ENCODE measurements at regions not wholly inside any gene's neighbourhood (a gene's known extent, or its start where the extent isn't known, plus 50 kb on each side); places are given as distances from the start of the nearest gene placed in this dataset.

- H3K4me3 Mint-ChIP-seq: peak overlapping the region in 1 of 10 donors; percentile 66
- peaks cover 0 to 13% (median 0%) of the 10 kb centered on the region in 4 donors for H3K4me1 Mint-ChIP-seq
- peak in 1 of 10 donors; percentile 37 for DNase-seq
- POLR2A ChIA-PET: no interaction called here
- peaks cover 0 to 11% (median 1%) of the 10 kb centered on the region in 3 donors for H3K36me3 Mint-ChIP-seq
- H3K27ac Mint-ChIP-seq: no peak overlapping the region
- H3K9me3 Mint-ChIP-seq: peaks cover 0 to 13% (median 2%) of the 10 kb centered on the region in 9 donors
- ATAC-seq: no peak
- peaks cover 14 to 41% (median 24%) of the 10 kb centered on the region in 5 donors for H3K27me3 Mint-ChIP-seq
Measured at GRCh38 chr17:79341222-79341780, 266.7 kb downstream of the ENGASE start.

DNA sequence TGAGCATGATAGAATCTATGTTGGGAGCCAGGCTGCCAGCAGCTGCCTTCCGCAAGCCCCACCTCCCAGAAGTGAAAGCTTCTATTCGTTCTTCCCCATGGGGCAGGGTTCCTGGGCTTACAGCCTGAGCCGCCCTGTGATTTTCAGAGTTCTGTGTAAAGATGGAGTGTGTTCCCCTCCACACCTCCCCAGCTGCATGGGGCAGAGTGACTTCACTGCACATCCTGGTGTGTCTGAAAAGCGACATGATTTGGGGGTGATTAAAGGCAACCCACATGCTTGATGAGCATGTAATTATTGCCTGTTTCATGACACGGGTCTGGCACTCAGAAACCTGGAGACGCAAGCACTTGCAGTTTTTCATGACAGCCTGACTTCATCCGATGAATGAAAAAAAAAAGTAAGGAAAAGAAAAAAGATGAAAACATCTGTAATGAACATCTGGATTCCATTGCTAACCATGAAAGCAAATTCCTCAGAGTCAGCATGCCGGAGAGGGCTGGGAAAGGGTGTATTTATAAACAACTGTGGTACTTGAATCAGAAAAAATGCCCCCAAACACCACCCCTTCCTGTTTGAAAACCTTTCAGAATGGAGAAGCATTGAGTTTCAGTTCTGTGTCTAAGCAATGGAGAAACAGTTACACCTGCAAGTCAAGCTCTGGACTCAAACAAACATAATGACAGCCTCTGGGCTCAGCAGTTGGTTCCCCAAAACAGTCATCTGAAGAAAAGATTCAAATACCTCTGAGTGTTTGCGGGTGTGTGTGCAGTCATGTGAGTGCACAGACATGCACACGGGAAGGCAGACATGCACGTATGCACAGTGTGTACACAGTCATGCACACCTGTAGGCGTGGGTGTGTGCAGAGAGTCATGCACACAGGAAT is 266.0 kb downstream of the ENGASE start:
- no peak overlapping the region for H3K27ac Mint-ChIP-seq
- H3K9me3 Mint-ChIP-seq: peaks cover 0 to 10% (median 2%) of the 10 kb centered on the region in 9 donors
- POLR2A ChIA-PET: no interaction called here
- H3K4me3 Mint-ChIP-seq: peak overlapping the region in 1 of 10 donors; percentile 66
- H3K27me3 Mint-ChIP-seq: peaks cover 15 to 48% (median 29%) of the 10 kb centered on the region in 5 donors
- H3K4me1 Mint-ChIP-seq: peaks cover 0 to 13% (median 0%) of the 10 kb centered on the region in 4 donors
- ATAC-seq: peak in 1 of 2 donors; percentile 37
- DNase-seq: peak in 1 of 10 donors; percentile 41
- H3K36me3 Mint-ChIP-seq: peaks cover 0 to 9% (median 1%) of the 10 kb centered on the region in 3 donors

DNA sequence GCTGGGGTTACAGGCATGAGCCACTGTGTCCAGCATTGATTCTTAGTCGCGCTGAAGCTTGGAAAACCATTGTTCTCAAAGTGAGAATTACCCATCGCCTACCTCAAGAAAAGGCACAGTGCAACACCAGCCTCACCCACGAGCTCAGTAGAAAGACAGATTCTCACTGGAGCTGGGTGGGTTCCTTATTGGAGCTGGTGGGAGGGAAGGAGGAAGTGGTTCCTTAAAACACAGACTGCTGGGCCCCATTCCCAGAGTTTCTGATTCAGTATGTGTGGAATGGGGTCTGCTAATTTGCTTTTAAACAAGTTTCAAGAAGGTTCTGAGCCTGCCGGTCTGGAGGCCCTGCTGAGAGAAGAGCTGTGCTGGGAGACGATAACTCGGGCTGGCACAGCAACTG is 264.7 kb downstream of the ENGASE start:
- H3K4me3 Mint-ChIP-seq: no peak overlapping the region
- ATAC-seq: no peak
- H3K27ac Mint-ChIP-seq: no peak overlapping the region
- H3K36me3 Mint-ChIP-seq: no peaks in the 10 kb centered on the region
- POLR2A ChIA-PET: no interaction called here
- H3K9me3 Mint-ChIP-seq: no peaks in the 10 kb centered on the region
- DNase-seq: no peak
- H3K4me1 Mint-ChIP-seq: peaks cover 0 to 13% (median 0%) of the 10 kb centered on the region in 4 donors
- peaks cover 10 to 44% (median 24%) of the 10 kb centered on the region in 5 donors for H3K27me3 Mint-ChIP-seq

GRCh38 chr17:79338604-79339003 is 264.0 kb downstream of the ENGASE start:
- Mint-ChIP-seq H3K27me3 (peaks cover 11 to 51% (median 31%) of the 10 kb centered on the region in 5 donors), H3K27ac (no peak overlapping the region), H3K9me3 (no peaks in the 10 kb centered on the region), H3K4me3 (no peak overlapping the region), H3K4me1 (peaks cover 0 to 13% (median 0%) of the 10 kb centered on the region in 4 donors), H3K36me3 (no peaks in the 10 kb centered on the region)
- DNase-seq (no peak), ATAC-seq (no peak)
- POLR2A ChIA-PET: no interaction called here

DNA sequence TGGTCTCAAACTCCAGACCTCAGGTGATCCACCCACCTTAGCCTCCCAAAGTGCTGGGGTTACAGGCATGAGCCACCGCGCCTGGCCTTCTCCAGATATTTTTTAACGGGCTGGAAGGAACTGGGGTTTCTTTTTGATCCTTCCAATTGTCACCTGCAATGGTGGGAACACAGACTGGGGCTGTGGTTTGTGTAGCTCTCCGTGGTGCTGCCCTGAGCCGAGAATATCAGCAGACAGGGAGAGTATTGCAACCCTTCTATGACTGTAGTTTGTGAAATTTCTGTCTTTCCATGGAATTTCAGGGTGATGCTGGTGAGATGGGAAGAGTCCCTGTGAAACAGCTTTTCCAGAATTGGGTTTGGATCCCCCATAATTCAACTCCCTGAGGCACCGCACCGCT is 263.5 kb downstream of the ENGASE start:
- H3K4me3 Mint-ChIP-seq: no peak overlapping the region
- ATAC-seq (no peak), DNase-seq (no peak)
- POLR2A ChIA-PET: no interaction called here
- peaks cover 0 to 13% (median 0%) of the 10 kb centered on the region in 4 donors for H3K4me1 Mint-ChIP-seq
- H3K9me3 Mint-ChIP-seq: no peaks in the 10 kb centered on the region
- peaks cover 11 to 55% (median 31%) of the 10 kb centered on the region in 5 donors for H3K27me3 Mint-ChIP-seq
- H3K36me3 Mint-ChIP-seq: no peaks in the 10 kb centered on the region
- no peak overlapping the region for H3K27ac Mint-ChIP-seq

GRCh38 chr17:79337053-79337452 is 262.4 kb downstream of the ENGASE start:
- Mint-ChIP-seq H3K27ac (no peak overlapping the region), H3K27me3 (peaks cover 14 to 56% (median 35%) of the 10 kb centered on the region in 5 donors), H3K36me3 (no peaks in the 10 kb centered on the region), H3K4me3 (no peak overlapping the region), H3K9me3 (no peaks in the 10 kb centered on the region), H3K4me1 (peaks cover 0 to 13% (median 3%) of the 10 kb centered on the region in 4 donors)
- no peak for ATAC-seq
- POLR2A ChIA-PET: no interaction called here
- DNase-seq: no peak

DNA sequence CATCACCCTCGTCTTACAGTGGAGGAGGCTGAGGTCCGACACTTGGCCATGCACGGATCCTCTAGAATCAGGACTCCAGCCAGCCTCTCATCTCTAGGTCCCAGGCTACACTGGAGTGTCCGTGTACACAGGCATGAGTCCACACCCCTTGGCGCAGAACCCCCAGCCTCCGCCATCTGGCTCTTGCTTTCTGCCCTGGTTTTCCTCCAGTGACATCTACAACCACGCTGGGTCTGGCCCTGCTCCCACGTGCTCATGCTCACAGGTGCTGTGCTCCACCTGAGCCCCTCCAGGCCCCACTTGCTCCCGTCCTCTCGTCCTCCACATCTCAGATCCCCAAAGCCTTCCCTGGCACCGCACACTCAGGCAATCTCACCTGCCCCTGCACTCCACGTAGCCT is 260.8 kb downstream of the ENGASE start:
- peaks cover 0 to 5% (median 2%) of the 10 kb centered on the region in 4 donors for H3K4me1 Mint-ChIP-seq
- H3K9me3 Mint-ChIP-seq: no peaks in the 10 kb centered on the region
- no peaks in the 10 kb centered on the region for H3K36me3 Mint-ChIP-seq
- ATAC-seq (no peak), DNase-seq (no peak)
- no peak overlapping the region for H3K4me3 Mint-ChIP-seq
- no peak overlapping the region for H3K27ac Mint-ChIP-seq
- H3K27me3 Mint-ChIP-seq: peaks cover 19 to 60% (median 51%) of the 10 kb centered on the region in 5 donors
- POLR2A ChIA-PET: no interaction called here

GRCh38 chr17:79332011-79332554 is 257.5 kb downstream of the ENGASE start:
- H3K36me3 Mint-ChIP-seq: no peaks in the 10 kb centered on the region
- no peak overlapping the region for H3K4me3 Mint-ChIP-seq
- no peak for DNase-seq
- peaks cover 0 to 5% (median 0%) of the 10 kb centered on the region in 4 donors for H3K4me1 Mint-ChIP-seq
- H3K9me3 Mint-ChIP-seq: no peaks in the 10 kb centered on the region
- POLR2A ChIA-PET: no interaction called here
- H3K27me3 Mint-ChIP-seq: peaks cover 22 to 79% (median 61%) of the 10 kb centered on the region in 5 donors
- ATAC-seq: no peak
- no peak overlapping the region for H3K27ac Mint-ChIP-seq

DNA sequence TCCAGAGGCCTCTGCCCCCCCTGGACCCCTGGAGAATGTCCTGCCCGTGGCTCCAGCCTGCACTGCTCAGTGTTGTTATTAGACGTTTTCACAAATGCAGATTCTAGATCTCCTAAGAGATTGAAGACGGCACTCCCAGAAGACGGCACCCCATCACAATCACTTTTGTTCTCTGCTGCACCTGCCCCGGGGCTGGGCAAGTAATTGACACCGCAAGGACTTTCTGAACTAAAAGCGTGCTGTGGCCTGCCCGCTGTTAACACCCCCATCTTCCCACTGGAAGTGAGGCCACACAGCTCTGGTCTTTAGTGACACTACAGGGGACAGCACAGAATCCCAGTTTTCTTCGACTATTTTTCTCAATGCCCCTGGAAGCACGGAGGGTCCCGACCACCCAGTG is 256.9 kb downstream of the ENGASE start:
- H3K9me3 Mint-ChIP-seq: no peaks in the 10 kb centered on the region
- POLR2A ChIA-PET: no interaction called here
- peak in 1 of 10 donors; percentile 44 for DNase-seq
- H3K4me3 Mint-ChIP-seq: no peak overlapping the region
- peaks cover 0 to 5% (median 0%) of the 10 kb centered on the region in 4 donors for H3K4me1 Mint-ChIP-seq
- ATAC-seq: no peak
- H3K27me3 Mint-ChIP-seq: peaks cover 24 to 80% (median 61%) of the 10 kb centered on the region in 5 donors
- H3K36me3 Mint-ChIP-seq: no peaks in the 10 kb centered on the region
- H3K27ac Mint-ChIP-seq: no peak overlapping the region

DNA sequence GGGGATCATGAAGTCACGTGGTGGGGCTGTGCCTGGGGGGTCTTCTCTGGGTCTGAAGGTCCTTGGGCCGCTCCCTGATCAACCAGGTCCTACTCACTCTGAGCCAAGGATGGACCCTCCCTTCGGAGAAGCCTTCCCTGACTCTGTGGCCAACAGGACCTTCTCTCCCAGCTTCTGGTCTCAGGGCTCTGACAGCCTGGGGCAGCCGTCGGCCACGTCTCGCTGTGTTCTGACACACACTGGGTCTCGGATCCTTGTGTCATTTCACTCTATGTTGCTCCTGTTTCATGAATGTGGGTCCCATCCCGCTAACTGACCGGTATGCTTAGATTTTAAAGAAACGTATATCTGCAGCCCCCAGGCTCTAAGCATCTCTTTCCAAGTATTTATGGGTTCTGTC is 256.1 kb downstream of the ENGASE start:
- peak in 1 of 10 donors; percentile 28 for DNase-seq
- peaks cover 0 to 5% (median 0%) of the 10 kb centered on the region in 4 donors for H3K4me1 Mint-ChIP-seq
- H3K9me3 Mint-ChIP-seq: no peaks in the 10 kb centered on the region
- no peaks in the 10 kb centered on the region for H3K36me3 Mint-ChIP-seq
- H3K27me3 Mint-ChIP-seq: peaks cover 24 to 80% (median 59%) of the 10 kb centered on the region in 5 donors
- no peak overlapping the region for H3K27ac Mint-ChIP-seq
- POLR2A ChIA-PET: no interaction called here
- no peak overlapping the region for H3K4me3 Mint-ChIP-seq
- ATAC-seq: no peak

DNA sequence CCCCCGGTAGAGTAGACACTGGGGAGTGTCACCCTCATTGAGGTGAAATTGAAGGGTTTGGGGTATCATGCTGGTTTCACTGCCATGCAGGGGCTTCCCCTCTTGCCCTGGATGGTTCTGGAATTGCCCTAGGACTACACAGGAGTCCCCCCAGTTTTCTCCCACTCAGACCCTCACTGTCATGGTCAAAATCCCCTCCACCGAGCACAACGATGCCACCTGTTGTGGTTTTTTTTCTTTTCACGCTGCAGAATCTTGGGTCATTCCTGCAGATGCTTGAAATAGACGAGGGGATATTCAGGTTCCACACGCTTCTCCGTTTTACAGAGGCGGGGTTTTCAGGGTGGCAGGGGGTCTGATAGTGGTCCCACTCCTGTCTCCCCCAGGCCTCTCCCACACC is 255.6 kb downstream of the ENGASE start:
- Mint-ChIP-seq H3K4me1 (peaks cover 0 to 5% (median 0%) of the 10 kb centered on the region in 4 donors), H3K36me3 (no peaks in the 10 kb centered on the region), H3K27ac (no peak overlapping the region), H3K27me3 (peaks cover 23 to 80% (median 57%) of the 10 kb centered on the region in 5 donors), H3K4me3 (no peak overlapping the region), H3K9me3 (no peaks in the 10 kb centered on the region)
- ATAC-seq (no peak), DNase-seq (no peak)
- POLR2A ChIA-PET: no interaction called here

DNA sequence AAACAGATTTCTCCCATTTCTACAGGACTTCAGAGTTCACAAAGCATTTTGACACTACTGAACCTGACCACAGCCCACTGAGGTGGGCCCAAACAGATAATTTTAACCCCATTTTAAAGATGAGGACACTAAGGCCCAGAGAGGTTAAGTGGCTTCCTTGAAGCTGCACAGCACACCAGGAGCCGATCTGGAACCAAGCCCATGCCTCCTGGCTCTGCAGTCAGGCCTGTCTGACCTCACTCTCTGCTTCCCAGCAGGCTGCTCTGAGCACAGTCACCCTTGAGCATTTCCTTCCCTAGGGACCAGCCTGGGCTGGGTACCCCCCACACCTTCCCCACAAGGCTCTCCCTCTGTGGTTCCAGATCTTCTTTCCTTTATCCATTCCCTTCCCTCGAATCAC is 252.2 kb downstream of the ENGASE start:
- DNase-seq (peak in 1 of 10 donors; percentile 24), ATAC-seq (no peak)
- Mint-ChIP-seq H3K36me3 (no peaks in the 10 kb centered on the region), H3K9me3 (no peaks in the 10 kb centered on the region), H3K4me3 (no peak overlapping the region), H3K27me3 (peaks cover 19 to 72% (median 47%) of the 10 kb centered on the region in 5 donors), H3K27ac (no peak overlapping the region), H3K4me1 (no peaks in the 10 kb centered on the region)
- POLR2A ChIA-PET: no interaction called here

Data from naive thymus-derived CD8-positive, alpha-beta T cell (primary cell).